Duodenal mucosa (tissue), 2 donors: ENCODE measurements at regions not wholly inside any gene's neighbourhood (a gene's known extent, or its start where the extent isn't known, plus 50 kb on each side); places are given as distances from the start of the nearest gene placed in this dataset.

ENCODE experiments used
- H3K27ac ChIP-seq: one replicate; pipeline ENCODE4 v1.7.0; 2013; ENCODE audit warnings: low read depth, low read length
- H3K27me3 ChIP-seq, 2 donors: one replicate each; pipeline ENCODE4 v1.7.0; 2013; ENCODE audit warnings: low read length in 2 of 2, control low read depth in 1 of 2; ENCODE audit not compliant: insufficient read depth in 2 of 2, control insufficient read depth in 1 of 2
- H3K36me3 ChIP-seq, 2 donors: one replicate each; pipeline ENCODE4 v1.7.0; 2013; ENCODE audit warnings: low read length in 2 of 2, control low read depth in 1 of 2; ENCODE audit not compliant: insufficient read depth in 2 of 2, control insufficient read depth in 1 of 2
- H3K4me1 ChIP-seq, 2 donors: one replicate each; pipeline ENCODE4 v1.7.0; 2013; ENCODE audit warnings: low read length in 2 of 2, control low read depth in 1 of 2; ENCODE audit not compliant: insufficient read depth in 2 of 2, control insufficient read depth in 1 of 2
- H3K4me3 ChIP-seq, 2 donors: one replicate each; pipeline ENCODE4 v1.7.0; 2013; ENCODE audit warnings: low read length in 2 of 2, low read depth in 1 of 2
- H3K9ac ChIP-seq, 2 donors: one replicate each; pipeline ENCODE4 v1.7.0; 2013; ENCODE audit warnings: low read length in 2 of 2, low read depth in 1 of 2
- H3K9me3 ChIP-seq, 2 donors: one replicate each; pipeline ENCODE4 v1.7.0; 2013; ENCODE audit warnings: low read length in 2 of 2, control low read depth in 1 of 2; ENCODE audit not compliant: control insufficient read depth in 1 of 2

- no peaks in the 10 kb centered on the region for H3K36me3 ChIP-seq
- H3K9ac ChIP-seq: no peak overlapping the region
- no peak overlapping the region for H3K4me3 ChIP-seq
- H3K9me3 ChIP-seq: no peaks in the 10 kb centered on the region
- no peaks in the 10 kb centered on the region for H3K4me1 ChIP-seq
- no peak overlapping the region for H3K27ac ChIP-seq
- peaks cover 12 to 16% of the 10 kb centered on the region in 2 donors for H3K27me3 ChIP-seq
Observed at GRCh38 chr5:174315471-174315870, 270.0 kb downstream of the NSG2 start.

- Histone ChIP-seq H3K4me3 (no peak overlapping the region), H3K9me3 (no peaks in the 10 kb centered on the region), H3K4me1 (no peaks in the 10 kb centered on the region), H3K27ac (no peak overlapping the region), H3K36me3 (no peaks in the 10 kb centered on the region), H3K27me3 (peaks cover 12 to 13% of the 10 kb centered on the region in 2 donors), H3K9ac (no peak overlapping the region)
Observed at GRCh38 chr5:174315871-174316270, 270.4 kb downstream of the NSG2 start.

- Histone ChIP-seq H3K27me3 (peaks cover 11 to 12% of the 10 kb centered on the region in 2 donors), H3K4me1 (no peaks in the 10 kb centered on the region), H3K4me3 (no peak overlapping the region), H3K36me3 (no peaks in the 10 kb centered on the region), H3K9ac (no peak overlapping the region), H3K9me3 (no peaks in the 10 kb centered on the region), H3K27ac (no peak overlapping the region)
Observed at GRCh38 chr5:174316326-174316725, 270.8 kb downstream of the NSG2 start.

- Histone ChIP-seq H3K27ac (no peak overlapping the region), H3K9me3 (no peaks in the 10 kb centered on the region), H3K4me3 (no peak overlapping the region), H3K9ac (no peak overlapping the region), H3K27me3 (peaks cover 15 to 17% of the 10 kb centered on the region in 2 donors), H3K36me3 (no peaks in the 10 kb centered on the region), H3K4me1 (no peaks in the 10 kb centered on the region)
Observed at GRCh38 chr5:174317256-174317894, 271.9 kb downstream of the NSG2 start.

- Histone ChIP-seq H3K36me3 (no peaks in the 10 kb centered on the region), H3K27ac (no peak overlapping the region), H3K9me3 (no peaks in the 10 kb centered on the region), H3K9ac (no peak overlapping the region), H3K27me3 (peaks cover 12 to 17% of the 10 kb centered on the region in 2 donors), H3K4me3 (no peak overlapping the region), H3K4me1 (no peaks in the 10 kb centered on the region)
Observed at GRCh38 chr5:174318578-174318977, 273.1 kb downstream of the NSG2 start.

GRCh38 chr5:174319551-174319950 is 274.0 kb downstream of the NSG2 start:
- peaks cover 4 to 11% of the 10 kb centered on the region in 2 donors for H3K27me3 ChIP-seq

GRCh38 chr5:174320051-174320450 is 274.5 kb downstream of the NSG2 start:
- H3K4me3 ChIP-seq: no peak overlapping the region
- H3K36me3 ChIP-seq: no peaks in the 10 kb centered on the region
- H3K27me3 ChIP-seq: peaks cover 4 to 11% of the 10 kb centered on the region in 2 donors
- H3K27ac ChIP-seq: no peak overlapping the region
- no peak overlapping the region for H3K9ac ChIP-seq
- no peaks in the 10 kb centered on the region for H3K9me3 ChIP-seq
- H3K4me1 ChIP-seq: no peaks in the 10 kb centered on the region

More at GRCh38 chr5:174319551-174319950, 274.0 kb downstream of the NSG2 start:
- no peaks in the 10 kb centered on the region for H3K9me3 ChIP-seq
- no peak overlapping the region for H3K27ac ChIP-seq
- H3K9ac ChIP-seq: no peak overlapping the region
- no peaks in the 10 kb centered on the region for H3K36me3 ChIP-seq
- H3K4me1 ChIP-seq: no peaks in the 10 kb centered on the region
- no peak overlapping the region for H3K4me3 ChIP-seq

- Histone ChIP-seq H3K27ac (no peak overlapping the region), H3K36me3 (no peaks in the 10 kb centered on the region), H3K9me3 (no peaks in the 10 kb centered on the region), H3K9ac (no peak overlapping the region), H3K4me3 (no peak overlapping the region), H3K27me3 (peaks cover 4 to 15% of the 10 kb centered on the region in 2 donors), H3K4me1 (no peaks in the 10 kb centered on the region)
Observed at GRCh38 chr5:174323878-174324281, 278.4 kb downstream of the NSG2 start.

GRCh38 chr5:174324680-174325079 is 279.2 kb downstream of the NSG2 start:
- Histone ChIP-seq H3K27me3 (peaks cover 4 to 15% of the 10 kb centered on the region in 2 donors), H3K4me1 (no peaks in the 10 kb centered on the region), H3K9ac (no peak overlapping the region), H3K27ac (no peak overlapping the region), H3K9me3 (no peaks in the 10 kb centered on the region), H3K36me3 (no peaks in the 10 kb centered on the region), H3K4me3 (no peak overlapping the region)

- Histone ChIP-seq H3K27ac (no peak overlapping the region), H3K27me3 (peaks cover 4 to 12% of the 10 kb centered on the region in 2 donors), H3K9me3 (no peaks in the 10 kb centered on the region)
Observed at GRCh38 chr5:174325431-174325830, 279.9 kb downstream of the NSG2 start.

More at GRCh38 chr5:174325431-174325830, 279.9 kb downstream of the NSG2 start:
- Histone ChIP-seq H3K9ac (no peak overlapping the region), H3K36me3 (no peaks in the 10 kb centered on the region), H3K4me3 (no peak overlapping the region), H3K4me1 (no peaks in the 10 kb centered on the region)
